ENCODE measurements at regions not wholly inside any gene's neighbourhood (a gene's known extent, or its start where the extent isn't known, plus 50 kb on each side); places are given as distances from the start of the nearest gene placed in this dataset.

- dilution Hi-C loops (cut with MboI; ENCODE audit: extremely low pct_ligation_motif_present, low sequenced_read_pairs) (no loop called here), intact Hi-C loops (cut with micrococcal nuclease) (no loop called here)
- no peak overlapping the region for H2AFZ ChIP-seq (ENCODE audit: low read depth, low read length)
- no peaks in the 10 kb centered on the region for H4K20me1 ChIP-seq (replicated peaks; ENCODE audit: control insufficient read depth, extremely low read depth, insufficient read depth, low read length)
- no peak overlapping the region for H3K27ac ChIP-seq (ENCODE audit: insufficient read depth, low read depth, low read length)
- no peaks in the 10 kb centered on the region for H3K27me3 ChIP-seq (ENCODE audit: control insufficient read depth in 2 of 2, insufficient read depth in 2 of 2, low read length in 2 of 2)
- H3K79me2 ChIP-seq (ENCODE audit: control insufficient read depth, insufficient read depth, low read length), result no peaks in the 10 kb centered on the region
- DNase-seq (ENCODE audit: low read depth, low spot score), result no peak
- no peak overlapping the region for H3K4me2 ChIP-seq (ENCODE audit: insufficient read depth, low read length)
- H3K9me1 ChIP-seq (replicated peaks; ENCODE audit: control insufficient read depth, extremely low read depth, insufficient read depth, low read length), result no peaks in the 10 kb centered on the region
- H3K4me1 ChIP-seq (ENCODE audit: control insufficient read depth, extremely low read depth, insufficient read depth, low read length), result no peaks in the 10 kb centered on the region
- no peaks in the 10 kb centered on the region for H3K36me3 ChIP-seq (ENCODE audit: control insufficient read depth in 2 of 2, extremely low read depth in 1 of 2, insufficient read depth in 2 of 2, low read length in 2 of 2)
- TF ChIP-seq POLR2A (IDR thresholded peaks at IDR 0.05; ENCODE audit: low read depth, low read length), result no peak
- no peak for TF ChIP-seq JUN (IDR thresholded peaks at IDR 0.05; ENCODE audit: borderline replicate concordance, insufficient read depth, insufficient read length, low read depth)
- no peak for TF ChIP-seq MYC (IDR thresholded peaks at IDR 0.05; ENCODE audit: low read depth, low read length)
- TF ChIP-seq GATA2 (IDR thresholded peaks at IDR 0.05; ENCODE audit: insufficient read depth, insufficient read length, low read depth, low read length), result no peak
- no peak for FAIRE-seq
- POLR2A ChIA-PET, result no interaction called here
- no TSS peak for BruUV-seq (replicated peaks)
- no peaks in the 10 kb centered on the region for H3K9me3 ChIP-seq (replicated peaks; ENCODE audit: control insufficient read depth, insufficient read depth, low read length)
- H3K4me3 ChIP-seq (replicated peaks in 1 of 3; ENCODE audit: insufficient read depth in 1 of 3, low read depth in 1 of 3, low read length in 3 of 3), result no peak overlapping the region
- CTCF ChIA-PET, result no interaction called here
- no peak overlapping the region for H3K9ac ChIP-seq (replicated peaks; ENCODE audit: extremely low read depth, insufficient read depth, low read length)
Observed at GRCh38 chr13:63044589-63045313, 1629.1 kb upstream of the PCDH20 start.

- TF ChIP-seq EZH2 (IDR thresholded peaks at IDR 0.05; ENCODE audit: borderline replicate concordance, low read depth, low read length, severe bottlenecking), result no peak
- TF ChIP-seq JUN (IDR thresholded peaks at IDR 0.05; ENCODE audit: borderline replicate concordance, insufficient read depth, insufficient read length, low read depth), result no peak
- TF ChIP-seq FOS (IDR thresholded peaks at IDR 0.05; ENCODE audit: borderline replicate concordance, insufficient read depth, low read length), result no peak
- TF ChIP-seq POLR2A (IDR thresholded peaks at IDR 0.05; ENCODE audit: low read depth, low read length), result no peak
- TF ChIP-seq MYC (IDR thresholded peaks at IDR 0.05; ENCODE audit: low read depth, low read length), result no peak
- Histone ChIP-seq H2AFZ (ENCODE audit: low read depth, low read length) (no peak overlapping the region), H3K9me3 (replicated peaks; ENCODE audit: control insufficient read depth, insufficient read depth, low read length) (no peaks in the 10 kb centered on the region), H3K36me3 (ENCODE audit: control insufficient read depth in 2 of 2, extremely low read depth in 1 of 2, insufficient read depth in 2 of 2, low read length in 2 of 2) (no peaks in the 10 kb centered on the region), H3K4me1 (ENCODE audit: control insufficient read depth, extremely low read depth, insufficient read depth, low read length) (no peaks in the 10 kb centered on the region), H3K79me2 (ENCODE audit: control insufficient read depth, insufficient read depth, low read length) (no peaks in the 10 kb centered on the region), H3K4me2 (ENCODE audit: insufficient read depth, low read length) (no peak overlapping the region), H3K9me1 (replicated peaks; ENCODE audit: control insufficient read depth, extremely low read depth, insufficient read depth, low read length) (no peaks in the 10 kb centered on the region), H4K20me1 (replicated peaks; ENCODE audit: control insufficient read depth, extremely low read depth, insufficient read depth, low read length) (no peaks in the 10 kb centered on the region), H3K9ac (replicated peaks; ENCODE audit: extremely low read depth, insufficient read depth, low read length) (no peak overlapping the region), H3K27ac (ENCODE audit: insufficient read depth, low read depth, low read length) (no peak overlapping the region), H3K27me3 (ENCODE audit: control insufficient read depth in 2 of 2, insufficient read depth in 2 of 2, low read length in 2 of 2) (no peaks in the 10 kb centered on the region), H3K4me3 (replicated peaks in 1 of 3; ENCODE audit: insufficient read depth in 1 of 3, low read depth in 1 of 3, low read length in 3 of 3) (no peak overlapping the region)
- dilution Hi-C loops (cut with MboI; ENCODE audit: extremely low pct_ligation_motif_present, low sequenced_read_pairs) (no loop called here), intact Hi-C loops (cut with micrococcal nuclease) (no loop called here)
- FAIRE-seq (no peak), DNase-seq (ENCODE audit: low read depth, low spot score) (no peak)
- no TSS peak for BruUV-seq (replicated peaks)
- ChIA-PET CTCF (no interaction called here), POLR2A (no interaction called here)
Observed at GRCh38 chr13:63042686-63043085, 1627.0 kb upstream of the PCDH20 start.

Measured in endothelial cell of umbilical vein (primary cell).